H1 (cell line): ENCODE measurements at regions not wholly inside any gene's neighbourhood (a gene's known extent, or its start where the extent isn't known, plus 50 kb on each side); places are given as distances from the start of the nearest gene placed in this dataset.

Experiments used
- CBX5 ChIP-seq: fragments of 300-800, 300-1000 bp; sonication (generic); IDR thresholded peaks from 2 replicates; pipeline ENCODE4 v1.7.1; 2016; ENCODE audit warnings: antibody characterized with exemption, low read length, low read depth
- CHD2 ChIP-seq: IDR thresholded peaks from 2 replicates; pipeline ENCODE4 v1.6.1; 2012; ENCODE audit warnings: low read length, improper control_type of control experiment
- HDAC2 ChIP-seq, 2 experiments: fragments of 300-600 bp in 1 of 2; sonication (generic) in 1 of 2; IDR thresholded peaks; 2 replicates each; pipeline ENCODE4 v1.6.1; 2011 to 2012; ENCODE audit warnings: low read depth in 2 of 2, low read length in 2 of 2, mild to moderate bottlenecking in 2 of 2, moderate library complexity in 2 of 2, borderline replicate concordance in 1 of 2, inconsistent platforms in 1 of 2
- POLR2AphosphoS5 ChIP-seq: IDR thresholded peaks from 2 replicates; pipeline ENCODE4 v1.6.1; 2011; ENCODE audit warnings: low read depth, low read length
- RBBP5 ChIP-seq: IDR thresholded peaks from 2 replicates; pipeline ENCODE4 v1.7.1; 2012; ENCODE audit warnings: low read depth, mild to moderate bottlenecking, inconsistent platforms, low read length, moderate library complexity, borderline replicate concordance
- TCF12 ChIP-seq: IDR thresholded peaks from 2 replicates; pipeline ENCODE4 v1.6.1; 2011; ENCODE audit warnings: low read depth, mild to moderate bottlenecking, low read length
- TF ChIP-seq, protein P1 (sequence below), 3 experiments: IDR thresholded peaks; 1 replicate in 2 of 3; 2 replicates in 1 of 3; pipeline versions ENCODE4 v1.5.1 to v1.6.1; 2011; ENCODE audit warnings: low read length in 3 of 3, mild to moderate bottlenecking in 3 of 3, inconsistent platforms in 2 of 3, low read depth in 1 of 3, moderate library complexity in 1 of 3; ENCODE audit not compliant: insufficient read depth in 1 of 3; ENCODE audit errors: control extremely low read depth in 1 of 3
- TF ChIP-seq, protein P2 (sequence below): IDR thresholded peaks from 2 replicates; pipeline ENCODE4 v1.6.1; 2011; ENCODE audit warnings: low read length, improper control_type of control experiment
- TF ChIP-seq, protein P3 (sequence below): IDR thresholded peaks from 2 replicates; pipeline ENCODE4 v1.6.1; 2011; ENCODE audit warnings: low read depth, mild to moderate bottlenecking, low read length; ENCODE audit not compliant: insufficient read depth

DNA sequence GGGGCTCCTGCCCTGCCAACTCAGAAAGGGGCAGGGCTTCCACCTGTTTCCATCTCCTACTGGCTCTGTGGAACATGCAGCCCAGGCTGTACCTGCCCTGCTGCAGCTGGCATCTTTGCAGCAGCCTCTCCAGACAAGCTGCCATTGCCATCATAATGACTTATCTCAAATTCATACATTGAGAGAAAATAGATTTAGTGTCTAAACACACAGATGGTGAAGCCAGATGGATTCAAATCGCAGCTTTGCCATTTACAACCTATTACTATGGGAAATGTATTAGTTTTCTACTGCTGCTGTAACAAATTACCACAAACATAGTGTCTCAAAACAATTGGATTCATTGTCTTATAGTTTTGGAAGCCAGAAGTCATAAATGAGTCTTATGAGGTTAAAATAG, 260.0 kb downstream of the KCNA4 start:
- TF ChIP-seq RBBP5 (no peak), POLR2AphosphoS5 (no peak), TCF12 (no peak), HDAC2 (IDR thresholded peaks at IDR 0.05; ENCODE audit: borderline replicate concordance in 1 of 2, low read depth in 2 of 2, low read length in 2 of 2) (no peak), CBX5 (no peak), CHD2 (no peak)
- TF ChIP-seq, protein P1, sequence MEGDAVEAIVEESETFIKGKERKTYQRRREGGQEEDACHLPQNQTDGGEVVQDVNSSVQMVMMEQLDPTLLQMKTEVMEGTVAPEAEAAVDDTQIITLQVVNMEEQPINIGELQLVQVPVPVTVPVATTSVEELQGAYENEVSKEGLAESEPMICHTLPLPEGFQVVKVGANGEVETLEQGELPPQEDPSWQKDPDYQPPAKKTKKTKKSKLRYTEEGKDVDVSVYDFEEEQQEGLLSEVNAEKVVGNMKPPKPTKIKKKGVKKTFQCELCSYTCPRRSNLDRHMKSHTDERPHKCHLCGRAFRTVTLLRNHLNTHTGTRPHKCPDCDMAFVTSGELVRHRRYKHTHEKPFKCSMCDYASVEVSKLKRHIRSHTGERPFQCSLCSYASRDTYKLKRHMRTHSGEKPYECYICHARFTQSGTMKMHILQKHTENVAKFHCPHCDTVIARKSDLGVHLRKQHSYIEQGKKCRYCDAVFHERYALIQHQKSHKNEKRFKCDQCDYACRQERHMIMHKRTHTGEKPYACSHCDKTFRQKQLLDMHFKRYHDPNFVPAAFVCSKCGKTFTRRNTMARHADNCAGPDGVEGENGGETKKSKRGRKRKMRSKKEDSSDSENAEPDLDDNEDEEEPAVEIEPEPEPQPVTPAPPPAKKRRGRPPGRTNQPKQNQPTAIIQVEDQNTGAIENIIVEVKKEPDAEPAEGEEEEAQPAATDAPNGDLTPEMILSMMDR (IDR thresholded peaks at IDR 0.05; ENCODE audit: control extremely low read depth in 1 of 3, insufficient read depth in 1 of 3, low read depth in 1 of 3, low read length in 3 of 3), result no peak
- TF ChIP-seq, protein P2, sequence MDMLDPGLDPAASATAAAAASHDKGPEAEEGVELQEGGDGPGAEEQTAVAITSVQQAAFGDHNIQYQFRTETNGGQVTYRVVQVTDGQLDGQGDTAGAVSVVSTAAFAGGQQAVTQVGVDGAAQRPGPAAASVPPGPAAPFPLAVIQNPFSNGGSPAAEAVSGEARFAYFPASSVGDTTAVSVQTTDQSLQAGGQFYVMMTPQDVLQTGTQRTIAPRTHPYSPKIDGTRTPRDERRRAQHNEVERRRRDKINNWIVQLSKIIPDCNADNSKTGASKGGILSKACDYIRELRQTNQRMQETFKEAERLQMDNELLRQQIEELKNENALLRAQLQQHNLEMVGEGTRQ, result no peak
- TF ChIP-seq, protein P3, sequence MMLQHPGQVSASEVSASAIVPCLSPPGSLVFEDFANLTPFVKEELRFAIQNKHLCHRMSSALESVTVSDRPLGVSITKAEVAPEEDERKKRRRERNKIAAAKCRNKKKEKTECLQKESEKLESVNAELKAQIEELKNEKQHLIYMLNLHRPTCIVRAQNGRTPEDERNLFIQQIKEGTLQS, result no peak
